ENCODE measurements at regions not wholly inside any gene's neighbourhood (a gene's known extent, or its start where the extent isn't known, plus 50 kb on each side); places are given as distances from the start of the nearest gene placed in this dataset.

GRCh38 chr10:111265341-111265740 lies 188.5 kb downstream of the ADRA2A start:
- H3K9me3 Mint-ChIP-seq = peaks cover 10% of the 10 kb centered on the region
- no peak overlapping the region for H3K27ac Mint-ChIP-seq
- CTCF ChIA-PET = no interaction called here
- no peak for ATAC-seq
- H3K4me1 Mint-ChIP-seq = peaks cover 5% of the 10 kb centered on the region
- no peaks in the 10 kb centered on the region for H3K36me3 Mint-ChIP-seq
- no peaks in the 10 kb centered on the region for H3K27me3 Mint-ChIP-seq (ENCODE audit: low read depth)
- DNase-seq (ENCODE audit: low spot score) = no peak
- POLR2A ChIA-PET = no interaction called here
- TF ChIP-seq ATF1 (CRISPR knock-in tag; IDR thresholded peaks at IDR 0.05) (no peak), TCF7 (CRISPR knock-in tag; IDR thresholded peaks at IDR 0.05; ENCODE audit: low read depth) (no peak), ZNF423 (CRISPR knock-in tag; IDR thresholded peaks at IDR 0.05) (no peak), ARID4B (CRISPR knock-in tag; IDR thresholded peaks at IDR 0.05; ENCODE audit: borderline replicate concordance) (no peak), MXD4 (CRISPR knock-in tag; IDR thresholded peaks at IDR 0.05; ENCODE audit: borderline replicate concordance) (no peak), USF2 (CRISPR knock-in tag; IDR thresholded peaks at IDR 0.05) (no peak), CREM (CRISPR knock-in tag; IDR thresholded peaks at IDR 0.05) (no peak), FOXP4 (CRISPR knock-in tag; IDR thresholded peaks at IDR 0.05) (no peak), ATF2 (CRISPR knock-in tag; IDR thresholded peaks at IDR 0.05; ENCODE audit: borderline replicate concordance, low read depth) (no peak), ZNF219 (CRISPR knock-in tag; IDR thresholded peaks at IDR 0.05; ENCODE audit: borderline replicate concordance) (no peak), IRF1 (CRISPR knock-in tag; IDR thresholded peaks at IDR 0.05) (no peak), CREB1 (CRISPR knock-in tag; IDR thresholded peaks at IDR 0.05) (no peak)
- TF ChIP-seq, protein P1, sequence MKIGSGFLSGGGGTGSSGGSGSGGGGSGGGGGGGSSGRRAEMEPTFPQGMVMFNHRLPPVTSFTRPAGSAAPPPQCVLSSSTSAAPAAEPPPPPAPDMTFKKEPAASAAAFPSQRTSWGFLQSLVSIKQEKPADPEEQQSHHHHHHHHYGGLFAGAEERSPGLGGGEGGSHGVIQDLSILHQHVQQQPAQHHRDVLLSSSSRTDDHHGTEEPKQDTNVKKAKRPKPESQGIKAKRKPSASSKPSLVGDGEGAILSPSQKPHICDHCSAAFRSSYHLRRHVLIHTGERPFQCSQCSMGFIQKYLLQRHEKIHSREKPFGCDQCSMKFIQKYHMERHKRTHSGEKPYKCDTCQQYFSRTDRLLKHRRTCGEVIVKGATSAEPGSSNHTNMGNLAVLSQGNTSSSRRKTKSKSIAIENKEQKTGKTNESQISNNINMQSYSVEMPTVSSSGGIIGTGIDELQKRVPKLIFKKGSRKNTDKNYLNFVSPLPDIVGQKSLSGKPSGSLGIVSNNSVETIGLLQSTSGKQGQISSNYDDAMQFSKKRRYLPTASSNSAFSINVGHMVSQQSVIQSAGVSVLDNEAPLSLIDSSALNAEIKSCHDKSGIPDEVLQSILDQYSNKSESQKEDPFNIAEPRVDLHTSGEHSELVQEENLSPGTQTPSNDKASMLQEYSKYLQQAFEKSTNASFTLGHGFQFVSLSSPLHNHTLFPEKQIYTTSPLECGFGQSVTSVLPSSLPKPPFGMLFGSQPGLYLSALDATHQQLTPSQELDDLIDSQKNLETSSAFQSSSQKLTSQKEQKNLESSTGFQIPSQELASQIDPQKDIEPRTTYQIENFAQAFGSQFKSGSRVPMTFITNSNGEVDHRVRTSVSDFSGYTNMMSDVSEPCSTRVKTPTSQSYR (CRISPR knock-in tag; IDR thresholded peaks at IDR 0.05) = no peak
- no peak overlapping the region for H3K4me3 Mint-ChIP-seq

- Mint-ChIP-seq H3K27me3 (ENCODE audit: low read depth) (no peaks in the 10 kb centered on the region), H3K36me3 (no peaks in the 10 kb centered on the region), H3K4me3 (no peak overlapping the region), H3K9me3 (peaks cover 10% of the 10 kb centered on the region), H3K27ac (no peak overlapping the region), H3K4me1 (peaks cover 5% of the 10 kb centered on the region)
- CTCF ChIA-PET = no interaction called here
- POLR2A ChIA-PET = no interaction called here
- TF ChIP-seq CREM (CRISPR knock-in tag; IDR thresholded peaks at IDR 0.05) (no peak), NR1H2 (CRISPR knock-in tag; IDR thresholded peaks at IDR 0.05) (no peak), MYBL2 (CRISPR knock-in tag; IDR thresholded peaks at IDR 0.05) (no peak), JAZF1 (CRISPR knock-in tag; IDR thresholded peaks at IDR 0.05) (no peak), OVOL2 (CRISPR knock-in tag; IDR thresholded peaks at IDR 0.05; ENCODE audit: borderline replicate concordance) (no peak), GTF2I (CRISPR knock-in tag; conservative IDR thresholded peaks at IDR 0.05) (no peak)
- ATAC-seq (no peak), DNase-seq (ENCODE audit: low spot score) (no peak)
Observed at GRCh38 chr10:111266165-111266564, 189.3 kb downstream of the ADRA2A start.

Measured in WTC11 (cell line).